GM12891 (cell line): ENCODE measurements at regions not wholly inside any gene's neighbourhood (a gene's known extent, or its start where the extent isn't known, plus 50 kb on each side); places are given as distances from the start of the nearest gene placed in this dataset.

Source experiments
- PAX5 ChIP-seq: IDR thresholded peaks from 2 replicates; pipeline ENCODE4 v1.6.1; 2011; ENCODE audit warnings: low read length, moderate library complexity, mild to moderate bottlenecking; ENCODE audit not compliant: insufficient read depth, severe bottlenecking
- POLR2A ChIP-seq: IDR thresholded peaks from 2 replicates; pipeline ENCODE4 v1.6.1; 2011; ENCODE audit warnings: low read depth, low read length, control low read depth
- POLR2AphosphoS5 ChIP-seq: IDR thresholded peaks from 2 replicates; pipeline ENCODE4 v1.6.1; 2011; ENCODE audit warnings: low read depth, low read length, control low read depth
- POU2F2 ChIP-seq: IDR thresholded peaks from 2 replicates; pipeline ENCODE4 v1.6.1; 2011; ENCODE audit warnings: low read depth, mild to moderate bottlenecking, control low read depth, low read length, moderate library complexity
- SPI1 ChIP-seq: IDR thresholded peaks from 2 replicates; pipeline ENCODE4 v1.6.1; 2011; ENCODE audit warnings: low read depth, low read length, control low read depth
- TAF1 ChIP-seq: IDR thresholded peaks from 2 replicates; pipeline ENCODE4 v1.6.1; 2011; ENCODE audit warnings: low read depth, low read length, control low read depth

DNA sequence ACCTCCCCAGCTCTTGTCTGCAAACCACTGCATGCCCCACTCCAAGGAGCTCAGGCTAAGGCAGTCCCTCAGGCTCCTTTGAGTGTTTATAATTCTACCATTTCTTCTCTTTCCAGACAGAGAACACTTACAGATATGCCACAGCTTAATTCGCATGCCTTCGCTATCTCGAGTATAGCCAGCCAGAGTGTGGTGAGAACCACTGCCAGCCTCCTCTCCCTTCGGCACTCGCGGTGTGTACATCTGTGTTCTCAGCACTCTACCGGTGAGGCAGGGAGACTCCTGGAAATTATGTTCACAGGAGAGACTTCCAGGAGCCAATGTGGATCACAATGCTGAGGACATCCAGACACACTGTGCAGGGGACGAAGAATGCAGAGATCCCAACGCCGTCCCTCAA is 143.7 kb upstream of the IRX1 start:
- TF ChIP-seq POLR2A (no peak), POLR2AphosphoS5 (no peak), TAF1 (no peak), SPI1 (no peak), POU2F2 (no peak), PAX5 (no peak)
